ENCODE measurements at regions not wholly inside any gene's neighbourhood (a gene's known extent, or its start where the extent isn't known, plus 50 kb on each side); places are given as distances from the start of the nearest gene placed in this dataset.

- no peak for DNase-seq (ENCODE audit: extremely low spot score)
- TF ChIP-seq POLR2A (IDR thresholded peaks at IDR 0.05; ENCODE audit: low read depth) (no peak), EP300 (IDR thresholded peaks at IDR 0.05) (no peak), CTCF (IDR thresholded peaks at IDR 0.05) (no peak), POLR2AphosphoS5 (IDR thresholded peaks at IDR 0.05) (no peak)
- Histone ChIP-seq H3K36me3 (no peaks in the 10 kb centered on the region), H3K27me3 (no peaks in the 10 kb centered on the region), H3K4me3 (no peak overlapping the region), H3K27ac (replicated peaks in 1 of 4) (no peak overlapping the region), H3K9me3 (no peaks in the 10 kb centered on the region), H3K4me1 (no peaks in the 10 kb centered on the region)
- WGBS, result 56% methylated on average over 4 of the region's 4 CpGs
- intact Hi-C loops (cut with DNase I), result no loop called here
Measured at GRCh38 chr11:56799691-56800210, 51.3 kb upstream of the OR9G4 start.

Data from esophagus muscularis mucosa (tissue), 4 donors.